Astrocyte of the spinal cord (primary cell): ENCODE measurements at regions not wholly inside any gene's neighbourhood (a gene's known extent, or its start where the extent isn't known, plus 50 kb on each side); places are given as distances from the start of the nearest gene placed in this dataset.

Experiments used
- DNase-seq: peaks from one replicate; pipeline ENCODE4 v3.0.0; 2011; ENCODE audit warnings: low read depth, low spot score
- H3K4me3 ChIP-seq: 2 replicates; pipeline ENCODE4 v1.5.1; 2011; ENCODE audit warnings: low read depth, mild to moderate bottlenecking, low read length, moderate library complexity
- in situ Hi-C: cut with HindIII; loops from 2 replicates; pipeline ENCODE4 v1.10.0; 2017; ENCODE audit warnings: low sequenced_read_pairs
- TF ChIP-seq, protein P1 (sequence below): IDR thresholded peaks from 2 replicates; pipeline ENCODE4 v1.5.1; 2012; ENCODE audit warnings: low read depth, mild to moderate bottlenecking, low read length, inconsistent platforms

DNA sequence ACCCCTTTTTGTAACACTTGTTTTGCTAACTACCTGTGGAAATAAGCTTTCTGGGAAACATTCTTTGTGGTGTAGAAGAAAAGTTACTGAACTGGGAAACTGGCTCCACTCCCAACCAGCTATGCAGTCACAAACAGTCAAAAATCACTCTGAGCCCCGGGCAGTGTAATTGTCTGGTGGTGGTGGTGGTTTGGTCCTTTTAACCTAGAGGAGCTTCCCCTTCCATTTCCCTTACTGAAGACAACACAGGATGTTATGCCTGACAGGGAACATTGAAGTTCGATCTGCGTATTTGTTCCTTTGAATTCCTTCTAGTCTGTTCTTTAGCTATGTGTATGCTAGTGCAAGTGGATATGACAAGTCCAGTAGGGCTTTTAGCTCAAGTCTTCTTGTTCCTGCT, 56.8 kb upstream of the TBCA start:
- no peak overlapping the region for H3K4me3 ChIP-seq
- in situ Hi-C loops: no loop called here
- DNase-seq: no peak
- TF ChIP-seq, protein P1, sequence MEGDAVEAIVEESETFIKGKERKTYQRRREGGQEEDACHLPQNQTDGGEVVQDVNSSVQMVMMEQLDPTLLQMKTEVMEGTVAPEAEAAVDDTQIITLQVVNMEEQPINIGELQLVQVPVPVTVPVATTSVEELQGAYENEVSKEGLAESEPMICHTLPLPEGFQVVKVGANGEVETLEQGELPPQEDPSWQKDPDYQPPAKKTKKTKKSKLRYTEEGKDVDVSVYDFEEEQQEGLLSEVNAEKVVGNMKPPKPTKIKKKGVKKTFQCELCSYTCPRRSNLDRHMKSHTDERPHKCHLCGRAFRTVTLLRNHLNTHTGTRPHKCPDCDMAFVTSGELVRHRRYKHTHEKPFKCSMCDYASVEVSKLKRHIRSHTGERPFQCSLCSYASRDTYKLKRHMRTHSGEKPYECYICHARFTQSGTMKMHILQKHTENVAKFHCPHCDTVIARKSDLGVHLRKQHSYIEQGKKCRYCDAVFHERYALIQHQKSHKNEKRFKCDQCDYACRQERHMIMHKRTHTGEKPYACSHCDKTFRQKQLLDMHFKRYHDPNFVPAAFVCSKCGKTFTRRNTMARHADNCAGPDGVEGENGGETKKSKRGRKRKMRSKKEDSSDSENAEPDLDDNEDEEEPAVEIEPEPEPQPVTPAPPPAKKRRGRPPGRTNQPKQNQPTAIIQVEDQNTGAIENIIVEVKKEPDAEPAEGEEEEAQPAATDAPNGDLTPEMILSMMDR: no peak

DNA sequence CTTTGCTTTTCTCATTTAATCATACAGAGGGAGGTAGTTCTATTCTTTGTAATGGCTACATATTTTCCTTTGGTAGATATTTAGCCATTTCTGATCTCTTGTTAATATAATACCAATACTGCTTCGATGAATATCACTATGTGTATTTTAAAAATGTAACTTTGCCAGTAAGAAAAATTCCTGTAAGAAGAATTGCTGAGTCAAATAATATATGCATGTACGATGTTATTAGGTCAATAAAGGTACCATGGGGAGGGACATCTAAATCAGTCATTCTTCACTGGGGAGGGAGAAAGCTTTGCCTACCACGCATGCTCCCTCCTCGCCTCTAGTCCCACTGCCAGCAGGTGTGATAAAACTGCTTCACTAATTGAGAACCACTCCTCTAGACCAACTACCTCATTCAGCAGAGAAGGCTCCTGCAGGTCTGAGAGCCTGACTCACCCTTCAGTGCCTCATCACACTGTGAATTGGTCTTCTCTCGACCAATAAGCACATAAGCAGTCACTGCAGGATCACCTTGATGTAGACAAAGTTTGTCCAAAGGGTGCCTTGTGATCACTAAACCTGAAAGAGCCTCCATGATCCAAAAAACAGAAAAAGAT, 56.1 kb upstream of the TBCA start:
- no peak for DNase-seq
- in situ Hi-C loops: no loop called here
- TF ChIP-seq, protein P1: no peak
- no peak overlapping the region for H3K4me3 ChIP-seq

DNA sequence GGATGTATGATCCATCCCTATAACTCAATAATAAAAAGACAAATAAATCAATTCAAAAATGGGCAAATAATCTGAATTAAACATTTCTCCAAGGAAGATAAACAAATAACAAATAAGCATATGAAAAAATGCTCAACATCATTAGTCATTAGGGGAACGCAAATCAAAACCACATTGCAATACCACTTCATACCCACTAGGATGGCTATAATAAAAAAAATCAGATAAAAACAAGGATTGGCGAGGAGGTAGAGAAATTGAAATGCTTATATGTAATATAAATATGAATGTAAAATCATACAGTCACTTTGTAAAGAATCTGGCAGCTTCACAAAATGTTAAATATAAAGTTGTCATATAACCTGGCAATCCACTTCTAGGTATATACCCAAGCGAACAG, 52.3 kb upstream of the TBCA start:
- TF ChIP-seq, protein P1: no peak
- H3K4me3 ChIP-seq: no peak overlapping the region
- in situ Hi-C loops: no loop called here
- DNase-seq: no peak
